Gastrocnemius medialis (tissue), 4 donors: ENCODE measurements at regions not wholly inside any gene's neighbourhood (a gene's known extent, or its start where the extent isn't known, plus 50 kb on each side); places are given as distances from the start of the nearest gene placed in this dataset.

Source experiments
- ATAC-seq, 2 donors: fragments of 150-250 bp; one replicate each; pipeline ENCODE4 v1.9.1; 2016
- DNase-seq, 2 donors: peaks; one replicate each; pipeline ENCODE4 v3.0.0-alpha.2; 2019
- H3K27ac ChIP-seq, 4 donors: fragments of 200-600 bp; sonication (generic); 1 replicate in 1 of 4; 2 replicates in 3 of 4; pipeline ENCODE4 v1.5.1; 2016 to 2018; ENCODE audit warnings: mild to moderate bottlenecking in 2 of 4, moderate library complexity in 1 of 4
- H3K27me3 ChIP-seq, 3 donors: fragments of 200-600 bp; sonication (generic) in 2 of 3; 1 replicate in 1 of 3; 2 replicates in 2 of 3; pipeline versions ENCODE4 v1.5.1 to v1.6.0; 2016 to 2019; ENCODE audit warnings: mild to moderate bottlenecking in 1 of 3, moderate library complexity in 1 of 3
- H3K36me3 ChIP-seq, 2 donors: fragments of 200-600 bp; sonication (generic) in 1 of 2; one replicate each; pipeline ENCODE4 v1.5.1; 2017 to 2018
- H3K4me1 ChIP-seq, 2 donors: fragments of 200-600 bp; sonication (generic) in 1 of 2; one replicate each; pipeline ENCODE4 v1.5.1; 2016 to 2017; ENCODE audit warnings: mild to moderate bottlenecking in 2 of 2
- H3K4me3 ChIP-seq, 4 donors: fragments of 200-600 bp; sonication (generic) in 3 of 4; 1 replicate in 1 of 4; 2 replicates in 3 of 4; pipeline ENCODE4 v1.5.1; 2016 to 2019; ENCODE audit warnings: mild to moderate bottlenecking in 2 of 4
- H3K9me3 ChIP-seq, 3 donors: fragments of 200-600 bp; sonication (generic) in 2 of 3; 1 replicate in 1 of 3; 2 replicates in 2 of 3; pipeline ENCODE4 v1.5.1; 2016 to 2019
- POLR2A ChIP-seq, 2 donors: fragments of 450-650 bp; IDR thresholded peaks; one replicate each; pipeline ENCODE4 v1.6.1; 2017; ENCODE audit warnings: antibody characterized with exemption in 2 of 2, mild to moderate bottlenecking in 2 of 2, moderate library complexity in 2 of 2
- in situ Hi-C, 4 donors: fragments of 200-750 bp; cut with MboI; loops; one replicate each; pipeline versions ENCODE4 v1.15.0 to v1.8.0; 2017; ENCODE audit warnings: low sequenced_read_pairs in 4 of 4
- intact Hi-C: fragments of 100-400 bp; cut with DNase I; formaldehyde crosslinking; loops from one replicate; pipeline ENCODE4 v1.15.1; 2023; ENCODE audit warnings: low total_unique reads
- TF ChIP-seq, protein P1 (sequence below), 5 experiments: fragments of 450-650 bp in 3 of 5; fragments of 200-600 bp in 2 of 5; sonication (generic) in 2 of 5; IDR thresholded peaks in 4 of 5; conservative IDR thresholded peaks in 1 of 5; 1 replicate in 4 of 5; 2 replicates in 1 of 5; pipeline ENCODE4 v1.5.1; 2016 to 2019; ENCODE audit warnings: antibody characterized with exemption in 5 of 5, mild to moderate bottlenecking in 3 of 5, moderate library complexity in 3 of 5

DNA sequence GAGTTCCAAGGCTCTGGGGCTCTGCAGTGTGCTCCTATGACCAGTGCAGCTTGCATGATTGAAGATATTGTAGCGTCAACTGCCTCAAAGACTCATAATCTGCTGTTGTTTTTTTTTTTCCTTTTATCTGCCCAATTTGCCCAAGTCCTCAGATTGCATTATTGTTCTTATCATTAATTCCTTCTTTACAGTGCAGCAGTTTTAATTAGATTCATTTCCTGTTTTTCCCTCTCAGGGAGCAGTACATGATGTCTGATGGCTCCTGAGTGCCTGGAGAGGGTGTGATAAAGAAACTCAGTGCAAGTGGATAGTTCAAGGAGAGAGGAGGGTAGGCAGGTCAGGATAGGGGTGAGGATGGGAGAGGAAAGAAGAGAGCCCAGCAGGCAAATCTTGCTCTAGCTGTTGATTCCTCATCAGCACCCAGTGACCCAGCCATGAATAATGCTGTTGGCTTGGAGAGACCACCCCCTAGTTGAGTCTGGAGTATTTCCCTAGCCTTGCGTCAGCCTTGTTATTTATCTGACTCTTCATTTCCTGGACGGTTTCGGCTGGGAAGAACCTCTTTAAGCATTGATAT, 219.6 kb upstream of the SESN3 start:
- intact Hi-C loops: no loop called here
- no peak for TF ChIP-seq POLR2A (IDR thresholded peaks at IDR 0.05)
- TF ChIP-seq, protein P1, sequence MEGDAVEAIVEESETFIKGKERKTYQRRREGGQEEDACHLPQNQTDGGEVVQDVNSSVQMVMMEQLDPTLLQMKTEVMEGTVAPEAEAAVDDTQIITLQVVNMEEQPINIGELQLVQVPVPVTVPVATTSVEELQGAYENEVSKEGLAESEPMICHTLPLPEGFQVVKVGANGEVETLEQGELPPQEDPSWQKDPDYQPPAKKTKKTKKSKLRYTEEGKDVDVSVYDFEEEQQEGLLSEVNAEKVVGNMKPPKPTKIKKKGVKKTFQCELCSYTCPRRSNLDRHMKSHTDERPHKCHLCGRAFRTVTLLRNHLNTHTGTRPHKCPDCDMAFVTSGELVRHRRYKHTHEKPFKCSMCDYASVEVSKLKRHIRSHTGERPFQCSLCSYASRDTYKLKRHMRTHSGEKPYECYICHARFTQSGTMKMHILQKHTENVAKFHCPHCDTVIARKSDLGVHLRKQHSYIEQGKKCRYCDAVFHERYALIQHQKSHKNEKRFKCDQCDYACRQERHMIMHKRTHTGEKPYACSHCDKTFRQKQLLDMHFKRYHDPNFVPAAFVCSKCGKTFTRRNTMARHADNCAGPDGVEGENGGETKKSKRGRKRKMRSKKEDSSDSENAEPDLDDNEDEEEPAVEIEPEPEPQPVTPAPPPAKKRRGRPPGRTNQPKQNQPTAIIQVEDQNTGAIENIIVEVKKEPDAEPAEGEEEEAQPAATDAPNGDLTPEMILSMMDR (IDR thresholded peaks at IDR 0.05 in 4 of 5, conservative IDR thresholded peaks at IDR 0.05 in 1 of 5): no peak
- no peak overlapping the region for H3K27ac ChIP-seq
- no peak for ATAC-seq
- no peak for DNase-seq
- in situ Hi-C loops: no loop called here
- no peaks in the 10 kb centered on the region for H3K9me3 ChIP-seq
- H3K27me3 ChIP-seq: no peaks in the 10 kb centered on the region
- no peaks in the 10 kb centered on the region for H3K36me3 ChIP-seq
- no peaks in the 10 kb centered on the region for H3K4me1 ChIP-seq
- no peak overlapping the region for H3K4me3 ChIP-seq

DNA sequence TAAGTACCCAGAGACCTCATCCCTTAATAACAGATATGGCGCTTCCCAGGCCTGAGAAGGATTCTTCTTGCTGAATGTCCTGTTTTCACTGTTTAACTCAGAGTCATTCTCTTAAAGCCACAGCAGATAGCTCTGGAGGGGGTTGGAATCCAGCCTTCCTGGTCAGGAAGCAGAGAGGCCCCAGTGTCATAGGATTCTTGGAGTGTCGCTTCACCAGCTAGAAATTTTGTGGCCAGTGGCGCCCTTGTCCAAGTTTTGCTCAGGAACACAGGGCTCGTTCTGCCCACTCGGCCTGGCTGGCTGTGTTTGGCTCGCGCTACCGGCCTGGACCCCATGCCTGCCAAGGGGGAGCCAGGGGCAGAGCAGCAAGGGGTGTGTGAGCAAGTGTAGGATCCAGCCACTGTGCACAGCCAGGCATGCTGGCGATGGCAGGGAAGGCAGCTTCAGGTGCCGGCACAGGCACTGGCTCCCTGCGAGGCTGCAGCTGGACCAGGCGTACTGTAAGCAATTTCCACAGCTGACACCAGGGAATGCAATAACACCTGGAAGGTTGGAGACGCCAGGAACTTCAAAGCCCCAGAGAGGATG, 214.8 kb upstream of the SESN3 start:
- no peaks in the 10 kb centered on the region for H3K4me1 ChIP-seq
- H3K27ac ChIP-seq: no peak overlapping the region
- H3K4me3 ChIP-seq: no peak overlapping the region
- in situ Hi-C loops (no loop called here), intact Hi-C loops (no loop called here)
- no peaks in the 10 kb centered on the region for H3K9me3 ChIP-seq
- H3K27me3 ChIP-seq: no peaks in the 10 kb centered on the region
- no peak for ATAC-seq
- TF ChIP-seq, protein P1 (IDR thresholded peaks at IDR 0.05 in 4 of 5, conservative IDR thresholded peaks at IDR 0.05 in 1 of 5): no peak
- no peak for TF ChIP-seq POLR2A (IDR thresholded peaks at IDR 0.05)
- no peaks in the 10 kb centered on the region for H3K36me3 ChIP-seq
- no peak for DNase-seq

DNA sequence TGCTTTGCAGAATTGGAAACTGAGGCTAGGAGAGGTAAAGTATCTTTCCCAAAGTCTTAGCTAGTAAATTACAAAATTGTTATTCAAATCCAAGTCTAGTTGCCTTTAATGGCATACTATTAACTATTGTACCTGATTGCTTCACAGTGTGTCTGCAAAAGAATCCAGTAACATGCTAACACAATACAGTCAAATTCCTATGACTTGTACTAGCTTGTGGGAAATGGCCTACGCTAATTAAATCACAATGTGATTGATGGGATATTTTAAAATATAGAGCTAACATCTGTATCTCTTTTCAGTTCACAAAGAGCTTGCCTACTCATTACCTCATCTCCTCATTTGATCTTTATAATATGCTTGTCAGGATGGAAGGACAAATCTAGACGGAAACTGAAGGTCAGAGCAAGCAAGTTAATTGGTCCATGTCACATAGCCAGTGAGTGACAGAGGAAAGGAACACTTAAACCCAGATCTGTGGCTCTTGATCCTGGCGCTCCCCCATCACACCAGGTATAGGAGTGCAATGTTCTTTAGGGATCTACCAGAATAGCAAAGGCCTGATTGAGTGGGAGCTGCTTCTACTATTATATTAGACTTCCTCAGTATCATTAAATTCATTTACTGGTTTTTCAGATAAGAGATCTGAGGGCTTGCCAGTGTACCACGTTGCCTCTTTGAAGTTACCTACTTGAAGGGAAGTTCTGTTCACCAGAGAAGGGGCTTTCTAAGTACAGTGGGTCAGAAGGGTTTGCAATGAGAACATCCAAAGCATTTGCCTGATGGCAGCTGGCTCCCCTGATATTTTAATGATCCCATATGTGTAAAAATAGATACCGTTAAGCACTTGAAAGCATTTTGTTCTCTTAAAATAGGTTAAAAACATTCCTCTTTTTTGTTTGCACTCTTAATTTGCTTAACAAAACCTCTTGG, 213.6 kb upstream of the SESN3 start:
- ATAC-seq (no peak), DNase-seq (no peak)
- intact Hi-C loops (no loop called here), in situ Hi-C loops (no loop called here)
- Histone ChIP-seq H3K27ac (no peak overlapping the region), H3K27me3 (no peaks in the 10 kb centered on the region), H3K4me3 (no peak overlapping the region), H3K4me1 (no peaks in the 10 kb centered on the region), H3K9me3 (no peaks in the 10 kb centered on the region), H3K36me3 (no peaks in the 10 kb centered on the region)
- TF ChIP-seq, protein P1 (IDR thresholded peaks at IDR 0.05 in 4 of 5, conservative IDR thresholded peaks at IDR 0.05 in 1 of 5): no peak
- TF ChIP-seq POLR2A (IDR thresholded peaks at IDR 0.05): no peak

DNA sequence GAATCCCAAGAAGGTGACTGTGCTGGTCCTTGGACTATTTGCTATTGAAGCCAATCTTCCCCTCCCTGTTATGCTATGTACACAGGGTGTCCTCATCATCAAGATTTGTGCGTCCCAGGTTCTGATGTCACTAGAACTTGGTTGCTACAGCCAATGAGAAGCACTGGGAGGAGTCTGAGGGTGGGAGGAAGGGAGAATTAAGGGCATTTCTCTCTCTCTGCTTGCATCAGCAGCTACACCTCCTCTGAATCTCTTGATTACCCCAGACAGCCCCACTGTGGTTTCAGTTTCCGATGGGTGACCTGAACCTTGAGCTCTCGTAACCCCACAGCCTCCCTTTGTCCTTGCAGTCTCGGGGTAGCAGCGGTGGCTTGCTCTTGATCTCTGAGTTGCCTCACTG, 212.4 kb upstream of the SESN3 start:
- Histone ChIP-seq H3K9me3 (no peaks in the 10 kb centered on the region), H3K4me1 (no peaks in the 10 kb centered on the region), H3K36me3 (no peaks in the 10 kb centered on the region), H3K27ac (no peak overlapping the region), H3K27me3 (no peaks in the 10 kb centered on the region), H3K4me3 (no peak overlapping the region)
- intact Hi-C loops: no loop called here
- no peak for TF ChIP-seq POLR2A (IDR thresholded peaks at IDR 0.05)
- TF ChIP-seq, protein P1 (IDR thresholded peaks at IDR 0.05 in 4 of 5, conservative IDR thresholded peaks at IDR 0.05 in 1 of 5): no peak
- in situ Hi-C loops: no loop called here
- ATAC-seq (no peak), DNase-seq (no peak)
